Duodenal mucosa (tissue), 2 donors: ENCODE measurements at regions not wholly inside any gene's neighbourhood (a gene's known extent, or its start where the extent isn't known, plus 50 kb on each side); places are given as distances from the start of the nearest gene placed in this dataset.
"Not testable (repeated sequence)": the region's sequence is repeated elsewhere in the genome, so short reads cannot be mapped to it uniquely, and the experiment has no call there.

Source experiments
- H3K27ac ChIP-seq: one replicate; pipeline ENCODE4 v1.7.0; 2013; ENCODE audit warnings: low read depth, low read length
- H3K27me3 ChIP-seq, 2 donors: one replicate each; pipeline ENCODE4 v1.7.0; 2013; ENCODE audit warnings: low read length in 2 of 2, control low read depth in 1 of 2; ENCODE audit not compliant: insufficient read depth in 2 of 2, control insufficient read depth in 1 of 2
- H3K36me3 ChIP-seq, 2 donors: one replicate each; pipeline ENCODE4 v1.7.0; 2013; ENCODE audit warnings: low read length in 2 of 2, control low read depth in 1 of 2; ENCODE audit not compliant: insufficient read depth in 2 of 2, control insufficient read depth in 1 of 2
- H3K4me1 ChIP-seq, 2 donors: one replicate each; pipeline ENCODE4 v1.7.0; 2013; ENCODE audit warnings: low read length in 2 of 2, control low read depth in 1 of 2; ENCODE audit not compliant: insufficient read depth in 2 of 2, control insufficient read depth in 1 of 2
- H3K4me3 ChIP-seq, 2 donors: one replicate each; pipeline ENCODE4 v1.7.0; 2013; ENCODE audit warnings: low read length in 2 of 2, low read depth in 1 of 2
- H3K9ac ChIP-seq, 2 donors: one replicate each; pipeline ENCODE4 v1.7.0; 2013; ENCODE audit warnings: low read length in 2 of 2, low read depth in 1 of 2
- H3K9me3 ChIP-seq, 2 donors: one replicate each; pipeline ENCODE4 v1.7.0; 2013; ENCODE audit warnings: low read length in 2 of 2, control low read depth in 1 of 2; ENCODE audit not compliant: control insufficient read depth in 1 of 2

DNA sequence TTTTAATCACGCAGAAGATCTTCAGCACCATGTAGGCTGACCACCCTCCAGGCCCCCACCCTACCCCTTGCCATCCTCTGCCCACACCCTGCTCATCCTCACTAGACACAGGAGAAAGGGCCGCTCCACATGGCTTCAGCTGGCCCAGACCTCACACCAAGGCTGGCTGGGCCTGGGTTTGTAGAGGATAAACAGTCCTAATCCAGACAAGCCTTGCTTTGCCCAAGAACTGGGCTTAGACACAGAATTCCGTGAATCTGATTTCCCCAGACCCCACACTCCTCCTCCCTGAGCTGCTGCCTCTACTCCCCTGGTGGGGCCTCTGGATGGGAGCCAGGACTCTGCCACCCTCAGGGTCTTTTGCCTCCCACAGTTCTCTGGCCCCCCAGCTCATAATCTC is 185.3 kb downstream of the CYP26B1 start:
- Histone ChIP-seq H3K27ac (no peak overlapping the region), H3K4me3 (no peak overlapping the region), H3K9me3 (peaks cover 7 to 14% of the 10 kb centered on the region in 2 donors)

DNA sequence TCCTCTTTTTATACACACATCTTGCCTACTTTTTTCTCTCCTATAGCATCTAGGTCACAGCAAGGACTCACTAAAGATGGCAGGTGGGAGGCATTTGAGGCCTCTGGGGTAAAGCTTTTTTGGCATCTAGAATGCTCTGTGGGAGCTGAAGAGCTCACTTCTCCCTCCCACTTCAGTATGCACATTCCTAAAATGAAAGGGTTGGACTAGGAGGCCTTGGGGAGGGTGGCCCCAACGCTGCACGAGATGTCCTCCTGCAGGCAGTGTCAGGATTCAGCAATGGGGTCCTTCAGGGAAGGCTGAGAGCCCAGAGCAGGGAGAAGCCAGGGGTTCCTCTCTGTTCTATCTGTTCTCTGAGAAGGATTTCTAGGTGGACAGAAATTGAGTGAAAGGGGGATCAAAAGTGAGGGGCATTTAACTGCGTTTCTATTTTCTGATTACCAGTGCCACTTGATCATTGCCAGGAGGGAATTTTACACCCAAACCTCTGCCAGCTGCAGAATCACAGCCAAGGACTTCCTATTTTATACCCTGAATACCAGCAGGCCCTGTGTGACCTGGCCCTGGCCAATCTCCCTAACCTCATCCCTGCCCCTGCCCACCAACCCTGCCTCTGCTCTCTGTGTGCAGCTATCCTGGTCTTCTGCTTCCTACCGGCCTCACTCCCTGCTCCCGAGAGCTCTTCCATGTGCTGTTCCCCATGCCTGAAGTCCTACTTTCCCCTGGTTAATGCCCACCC is 186.2 kb downstream of the CYP26B1 start:
- Histone ChIP-seq H3K27me3 (peaks cover 2 to 5% of the 10 kb centered on the region in 2 donors), H3K36me3 (no peaks in the 10 kb centered on the region), H3K4me3 (no peak overlapping the region), H3K9ac (no peak overlapping the region), H3K27ac (no peak overlapping the region), H3K9me3 (peaks cover 7 to 14% of the 10 kb centered on the region in 2 donors), H3K4me1 (no peaks in the 10 kb centered on the region)

More for the DNA sequence above, 185.3 kb downstream of the CYP26B1 start:
- no peaks in the 10 kb centered on the region for H3K36me3 ChIP-seq
- peaks cover 2 to 5% of the 10 kb centered on the region in 2 donors for H3K27me3 ChIP-seq
- no peaks in the 10 kb centered on the region for H3K4me1 ChIP-seq
- H3K9ac ChIP-seq = no peak overlapping the region

DNA sequence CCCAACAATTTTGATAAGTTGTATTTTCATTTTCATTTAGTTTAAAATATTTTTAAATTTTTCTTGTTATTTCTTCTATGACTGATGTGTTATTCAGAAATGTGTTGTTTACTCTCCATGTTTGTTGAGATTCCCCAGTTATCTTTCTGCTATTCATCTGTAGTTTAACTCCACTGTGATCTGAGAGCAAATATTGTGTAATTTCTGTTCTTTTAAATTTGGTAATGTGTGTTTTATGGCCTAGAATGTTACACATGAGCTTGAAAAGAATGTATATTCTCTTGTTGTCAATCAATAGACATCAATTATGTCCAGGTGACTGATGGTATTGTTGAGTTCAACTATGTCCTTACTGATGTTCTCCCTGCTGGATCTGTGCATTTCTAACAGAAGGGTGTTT is 188.2 kb downstream of the CYP26B1 start:
- Histone ChIP-seq H3K4me1 (no peaks in the 10 kb centered on the region), H3K36me3 (no peaks in the 10 kb centered on the region), H3K9ac (no peak overlapping the region), H3K9me3 (peaks cover 7 to 14% of the 10 kb centered on the region in 2 donors), H3K4me3 (no peak overlapping the region), H3K27me3 (peaks cover 1 to 2% of the 10 kb centered on the region in 2 donors), H3K27ac (no peak overlapping the region)

DNA sequence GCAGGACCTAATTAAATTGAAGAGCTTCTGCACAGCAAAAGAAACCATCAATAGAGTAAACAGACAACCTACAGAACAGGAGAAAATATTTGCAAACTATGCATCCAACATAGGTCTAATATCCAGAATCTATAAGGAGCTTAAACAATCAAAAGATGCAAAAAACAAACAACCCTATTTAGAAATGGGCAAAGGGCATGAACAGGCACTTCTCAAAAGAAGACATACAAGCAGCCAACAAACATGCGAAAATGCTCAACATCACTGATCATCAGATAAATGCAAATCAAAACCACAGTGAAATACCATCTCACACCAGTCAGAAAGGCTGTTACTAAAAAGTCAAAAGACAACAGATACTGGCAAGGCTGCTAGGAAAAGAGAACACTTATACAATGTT is 189.2 kb downstream of the CYP26B1 start:
- H3K27ac ChIP-seq, H3K9ac ChIP-seq, H3K4me3 ChIP-seq, H3K36me3 ChIP-seq, H3K4me1 ChIP-seq, H3K27me3 ChIP-seq: not testable (repeated sequence)
- peaks cover 7 to 14% of the 10 kb centered on the region in 2 donors for H3K9me3 ChIP-seq

DNA sequence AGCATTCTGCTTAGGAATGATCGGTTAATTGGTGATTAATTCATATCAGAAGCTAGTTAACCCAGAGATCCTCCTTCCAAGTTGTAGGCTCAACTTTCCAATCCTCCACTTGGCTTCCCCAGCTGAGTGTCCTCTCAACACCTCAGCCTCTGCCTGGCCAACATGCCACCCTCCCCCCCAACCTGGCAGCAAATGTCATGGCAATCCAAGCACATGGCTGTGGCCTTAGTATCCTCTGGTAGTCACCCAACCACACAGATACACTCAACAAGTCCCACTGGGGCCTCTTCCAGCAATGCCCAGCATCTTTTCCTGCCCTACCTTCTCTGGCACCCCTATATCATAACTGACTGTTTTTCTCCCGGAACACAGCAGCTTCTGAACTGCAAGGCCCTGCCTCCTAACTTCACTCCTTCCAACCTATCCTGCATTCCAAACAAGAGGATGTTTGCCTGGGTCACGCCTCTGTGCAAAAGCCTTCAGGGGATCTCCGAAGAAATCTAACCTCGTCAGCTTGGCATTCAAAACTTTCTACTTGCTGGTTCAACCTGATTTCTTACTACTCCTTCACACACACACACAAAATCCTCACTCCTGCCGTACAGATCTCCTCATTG is 195.0 kb downstream of the CYP26B1 start:
- H3K9me3 ChIP-seq = peaks cover 0 to 1% of the 10 kb centered on the region in 2 donors
- no peaks in the 10 kb centered on the region for H3K4me1 ChIP-seq
- H3K36me3 ChIP-seq = no peaks in the 10 kb centered on the region
- H3K27ac ChIP-seq = no peak overlapping the region
- H3K4me3 ChIP-seq = no peak overlapping the region
- no peaks in the 10 kb centered on the region for H3K27me3 ChIP-seq
- H3K9ac ChIP-seq = no peak overlapping the region

DNA sequence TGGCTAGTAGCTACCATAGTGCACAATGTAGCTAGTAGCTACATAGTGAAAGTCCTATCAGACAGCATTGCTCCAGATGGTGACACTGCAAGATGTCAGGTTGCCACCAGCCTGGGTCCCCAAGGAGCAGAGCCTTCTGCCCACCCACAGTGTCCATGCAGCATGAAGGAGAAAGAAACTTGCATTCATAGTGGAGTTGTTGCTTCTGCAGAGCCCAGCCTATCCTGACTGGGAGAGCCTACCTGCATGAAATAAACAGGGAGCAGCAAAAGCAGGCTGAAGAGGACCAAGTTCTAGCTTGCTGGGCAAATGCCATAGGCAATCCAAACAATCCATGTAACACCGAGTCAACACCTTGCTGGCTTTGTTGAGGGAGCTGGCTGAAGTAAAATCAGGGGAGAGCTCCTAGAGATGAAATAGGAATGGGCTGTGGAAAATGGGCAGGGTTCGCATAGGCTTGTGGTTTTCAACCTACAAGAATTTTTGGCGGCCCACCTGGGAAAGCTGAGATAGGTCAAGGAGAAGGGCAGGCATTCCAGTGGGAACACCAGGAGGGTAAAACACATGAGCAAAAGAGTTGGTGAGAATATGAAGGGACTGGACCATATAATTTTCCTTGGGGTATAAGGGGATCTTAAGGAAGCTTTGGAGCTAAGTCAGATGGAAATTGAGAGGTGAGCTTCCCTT is 195.8 kb downstream of the CYP26B1 start:
- H3K4me3 ChIP-seq = no peak overlapping the region
- H3K27ac ChIP-seq = no peak overlapping the region
- no peak overlapping the region for H3K9ac ChIP-seq
- H3K27me3 ChIP-seq = no peaks in the 10 kb centered on the region
- no peaks in the 10 kb centered on the region for H3K9me3 ChIP-seq
- H3K4me1 ChIP-seq = no peaks in the 10 kb centered on the region
- no peaks in the 10 kb centered on the region for H3K36me3 ChIP-seq

DNA sequence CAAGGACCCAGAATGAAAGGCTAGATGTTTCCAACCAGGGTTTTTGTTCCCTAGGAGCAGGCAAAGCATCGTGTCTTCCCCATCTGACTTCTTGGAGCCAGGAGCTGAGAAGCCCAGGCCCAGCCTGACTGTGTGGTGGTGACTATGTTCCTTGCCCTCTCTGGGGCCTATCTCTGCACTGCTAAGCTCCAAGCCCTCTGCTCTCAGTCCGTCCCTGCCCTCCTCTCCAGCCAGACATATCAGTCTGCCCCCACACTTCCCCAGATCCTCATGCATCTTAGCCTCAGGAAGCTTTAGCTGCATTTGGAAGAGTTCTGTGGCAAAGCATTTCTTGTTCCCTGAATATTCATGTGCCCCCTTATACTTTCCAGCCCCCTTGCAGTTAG is 196.6 kb downstream of the CYP26B1 start:
- Histone ChIP-seq H3K27ac (no peak overlapping the region), H3K27me3 (no peaks in the 10 kb centered on the region), H3K9me3 (no peaks in the 10 kb centered on the region), H3K9ac (no peak overlapping the region), H3K4me1 (no peaks in the 10 kb centered on the region), H3K36me3 (no peaks in the 10 kb centered on the region), H3K4me3 (no peak overlapping the region)

DNA sequence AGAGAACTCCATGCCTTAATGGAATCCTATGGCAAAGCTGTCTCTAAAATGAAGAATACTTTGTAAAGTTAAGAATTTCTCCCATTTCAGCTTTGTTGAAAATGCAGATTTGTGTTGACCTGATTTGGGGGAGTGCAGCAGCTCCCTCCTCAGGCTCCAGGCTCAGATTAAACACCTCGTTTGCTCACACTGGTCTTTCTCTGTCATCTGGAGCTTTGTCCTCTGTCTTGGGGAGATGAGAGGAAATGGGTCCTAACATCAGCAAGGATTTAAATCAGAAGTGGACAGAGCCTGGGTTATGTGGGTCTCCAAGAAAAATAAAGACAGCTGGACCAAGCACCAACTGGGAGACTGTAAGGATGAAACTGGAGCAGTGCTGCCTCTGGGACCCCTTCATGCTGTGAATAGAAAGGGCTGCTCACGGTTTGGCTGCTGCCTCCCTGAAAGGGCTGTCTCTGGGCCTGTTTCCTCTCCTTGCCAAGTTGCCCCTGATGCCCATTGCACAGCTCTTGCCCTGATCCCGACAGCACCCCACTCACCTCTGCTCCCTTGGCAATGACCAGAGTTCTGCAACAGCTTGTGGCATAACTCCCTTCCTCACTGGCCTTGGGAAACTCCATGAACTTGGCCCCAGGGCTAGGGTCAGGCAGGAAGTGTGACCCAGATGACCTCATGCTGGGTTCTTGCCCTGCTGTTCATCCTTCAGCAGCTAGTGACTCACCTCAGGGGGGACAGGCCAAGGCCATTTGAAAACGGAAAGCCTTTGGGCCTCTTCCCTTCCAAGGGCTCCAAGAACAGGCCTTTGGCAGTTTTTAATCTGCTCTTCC is 197.2 kb downstream of the CYP26B1 start:
- H3K27me3 ChIP-seq = no peaks in the 10 kb centered on the region
- H3K9ac ChIP-seq = no peak overlapping the region
- H3K4me1 ChIP-seq = no peaks in the 10 kb centered on the region
- no peaks in the 10 kb centered on the region for H3K9me3 ChIP-seq
- no peak overlapping the region for H3K4me3 ChIP-seq
- H3K27ac ChIP-seq = no peak overlapping the region
- H3K36me3 ChIP-seq = no peaks in the 10 kb centered on the region

DNA sequence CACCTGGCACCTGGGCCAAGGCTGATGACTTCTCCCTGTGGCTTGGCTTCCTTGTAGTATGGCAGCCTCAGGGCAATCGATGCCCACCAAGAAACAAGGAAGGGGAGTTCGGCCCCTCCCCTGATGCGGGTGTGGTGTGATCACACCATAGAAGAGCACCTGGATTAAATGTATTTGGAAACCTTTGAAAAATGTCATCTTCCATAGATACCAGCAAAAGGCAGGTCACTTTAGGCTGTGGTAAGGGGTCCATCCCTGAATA is 198.2 kb downstream of the CYP26B1 start:
- Histone ChIP-seq H3K4me1 (no peaks in the 10 kb centered on the region), H3K36me3 (no peaks in the 10 kb centered on the region), H3K27ac (no peak overlapping the region), H3K4me3 (no peak overlapping the region), H3K9me3 (no peaks in the 10 kb centered on the region), H3K9ac (no peak overlapping the region), H3K27me3 (no peaks in the 10 kb centered on the region)
